ENCODE measurements at regions not wholly inside any gene's neighbourhood (a gene's known extent, or its start where the extent isn't known, plus 50 kb on each side); places are given as distances from the start of the nearest gene placed in this dataset.

DNA sequence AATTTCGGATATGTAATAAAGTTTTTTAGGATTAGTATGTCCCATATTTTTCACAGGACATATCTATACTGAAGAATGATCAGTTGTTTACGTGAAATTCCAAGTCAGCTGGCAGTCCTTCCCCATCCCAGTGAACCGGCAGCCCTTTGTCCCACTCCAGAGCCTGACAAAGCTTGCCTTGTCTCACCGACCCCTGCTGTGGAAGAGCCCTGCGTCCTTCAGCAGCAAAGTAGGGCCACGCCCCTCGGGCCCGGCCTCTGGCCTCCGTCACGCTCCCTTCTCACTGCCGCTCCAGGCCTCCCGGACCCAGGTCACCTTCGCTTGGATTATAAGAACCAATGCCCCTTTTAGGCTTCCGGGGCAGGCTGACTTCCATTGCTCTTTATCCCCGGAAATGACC lies 89.8 kb upstream of the TGIF1 start:
- DNase-seq = no peak

- DNase-seq = no peak
Measured at GRCh38 chr18:3367491-3368091, 82.4 kb upstream of the TGIF1 start.

DNA sequence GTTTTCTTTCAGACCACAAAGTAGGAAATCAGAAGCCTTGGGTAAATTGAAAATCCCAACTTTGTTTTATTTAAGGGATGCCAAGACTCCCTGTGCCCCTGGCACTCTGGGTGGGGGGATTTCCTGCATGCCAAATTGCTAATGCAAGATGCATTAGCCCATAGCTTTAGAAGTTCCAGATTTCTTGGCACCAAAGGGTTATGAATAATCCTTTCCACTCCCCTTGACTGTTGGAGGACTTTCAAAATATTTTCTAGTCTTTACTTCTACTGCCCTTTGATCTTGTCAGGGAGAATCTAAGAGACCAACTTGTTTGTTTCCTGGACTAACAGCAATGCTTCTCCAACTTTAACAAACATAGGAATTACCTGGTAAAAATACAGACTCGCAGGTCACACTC lies 81.8 kb upstream of the TGIF1 start:
- no peak for DNase-seq

- DNase-seq = no peak
Measured at GRCh38 chr18:3379685-3380084, 70.3 kb upstream of the TGIF1 start.

- DNase-seq = no peak
Measured at GRCh38 chr18:3380384-3380961, 69.5 kb upstream of the TGIF1 start.

GRCh38 chr18:3383381-3383915 lies 66.5 kb upstream of the TGIF1 start:
- DNase-seq = no peak

DNA sequence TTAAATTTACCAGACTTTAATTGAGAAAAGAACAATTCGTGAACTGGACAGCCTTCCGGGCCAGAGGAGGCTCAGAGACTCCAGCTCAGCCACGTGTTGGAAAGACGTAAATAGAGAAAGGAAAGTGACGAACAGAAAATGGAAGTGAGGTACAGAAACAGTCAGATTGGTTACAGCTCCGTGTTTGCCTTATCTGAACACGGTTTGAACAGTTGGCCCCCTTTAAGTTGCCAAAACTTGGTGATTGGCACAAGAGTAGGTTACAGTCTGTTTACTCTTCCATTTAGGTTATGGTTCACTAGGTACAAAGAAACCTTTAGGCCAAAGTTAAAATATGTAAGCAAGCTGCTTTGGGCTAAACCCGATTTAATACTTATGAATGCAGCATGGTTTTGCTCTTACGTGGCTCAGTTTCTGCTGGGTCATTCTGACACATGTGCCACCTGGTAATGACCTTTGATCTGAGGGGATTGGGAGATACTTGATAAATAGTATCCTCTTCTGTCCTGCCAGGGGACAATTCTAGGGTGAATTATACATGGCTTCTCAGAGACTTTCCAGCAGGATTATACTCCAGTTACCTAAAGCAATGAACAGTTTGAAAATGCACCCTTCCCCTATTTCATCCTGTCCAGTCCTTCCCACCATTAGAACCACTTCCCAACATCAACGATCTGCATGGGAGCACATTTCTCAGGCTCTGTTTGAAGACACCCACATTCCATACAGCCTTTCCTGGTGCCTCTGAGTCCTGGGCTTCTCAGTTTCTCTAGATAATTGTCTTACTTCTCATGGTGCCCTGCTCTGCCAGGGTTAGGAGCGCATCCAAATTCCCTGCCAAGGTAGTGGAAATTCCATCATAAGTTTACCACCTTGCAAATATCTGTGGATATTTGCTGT lies 65.1 kb upstream of the TGIF1 start:
- no peak for DNase-seq

- no peak for DNase-seq
Measured at GRCh38 chr18:3388323-3388722, 61.6 kb upstream of the TGIF1 start.

DNA sequence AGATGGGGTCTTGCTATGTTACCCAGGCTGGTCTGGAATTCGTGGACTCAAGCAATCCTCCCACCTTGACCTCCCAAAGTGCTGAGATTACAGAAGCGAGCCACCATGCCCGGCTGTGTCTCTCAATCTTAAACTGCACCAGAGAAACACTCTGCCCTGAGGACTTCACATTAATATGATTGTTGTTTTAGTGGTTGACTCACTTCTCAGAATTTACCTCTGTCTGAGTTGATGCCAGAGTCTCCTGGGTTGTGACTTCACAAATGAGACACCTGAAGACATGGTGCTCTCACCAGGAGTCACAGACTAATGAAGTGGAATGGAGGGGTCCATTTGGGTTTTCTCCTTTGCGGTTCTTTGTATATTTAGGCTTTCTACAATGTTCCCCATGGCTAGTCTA lies 61.0 kb upstream of the TGIF1 start:
- DNase-seq = no peak

DNA sequence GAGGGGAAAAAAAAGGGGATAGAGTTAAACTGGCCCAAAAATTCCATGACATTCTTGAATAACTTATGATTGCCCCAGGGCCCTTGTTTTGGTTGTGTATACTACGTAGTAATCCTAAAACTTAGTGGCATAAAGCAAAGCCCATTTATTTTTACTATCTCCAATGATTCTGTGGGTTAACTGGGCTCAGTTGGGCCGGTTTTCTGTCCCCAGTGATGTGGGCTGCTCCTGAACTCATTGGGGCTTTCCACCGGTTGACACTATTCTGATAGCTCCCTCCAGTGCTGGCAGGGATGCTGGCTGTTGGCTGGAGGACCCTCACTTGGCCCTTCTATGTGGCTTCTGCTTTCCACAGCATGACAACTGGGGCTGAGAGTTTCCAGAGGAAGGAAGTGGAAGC lies 60.0 kb upstream of the TGIF1 start:
- no peak for DNase-seq

GRCh38 chr18:3391704-3392466 lies 58.1 kb upstream of the TGIF1 start:
- no peak for DNase-seq

GRCh38 chr18:3392467-3392855 lies 57.5 kb upstream of the TGIF1 start:
- DNase-seq = no peak

DNA sequence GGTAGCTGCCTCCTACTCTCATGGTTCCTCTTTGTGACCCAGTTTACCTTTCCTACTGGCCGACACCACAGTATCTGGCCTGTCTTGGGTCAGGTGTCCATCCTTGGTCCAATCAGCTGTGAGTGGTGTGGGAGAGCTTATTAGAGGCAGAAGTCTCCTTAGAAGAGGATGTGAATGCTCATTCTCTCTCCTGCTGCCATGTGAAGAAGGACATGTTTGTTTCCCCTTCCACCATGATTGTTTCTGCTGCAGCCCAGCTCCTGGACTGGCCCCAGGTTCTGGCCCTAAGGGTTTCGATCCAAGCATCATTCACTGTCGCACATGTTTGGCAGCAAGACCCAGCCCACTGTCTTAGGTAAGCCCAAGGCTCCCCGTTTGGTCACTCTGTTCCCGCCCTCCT lies 55.3 kb upstream of the TGIF1 start:
- DNase-seq = no peak

DNA sequence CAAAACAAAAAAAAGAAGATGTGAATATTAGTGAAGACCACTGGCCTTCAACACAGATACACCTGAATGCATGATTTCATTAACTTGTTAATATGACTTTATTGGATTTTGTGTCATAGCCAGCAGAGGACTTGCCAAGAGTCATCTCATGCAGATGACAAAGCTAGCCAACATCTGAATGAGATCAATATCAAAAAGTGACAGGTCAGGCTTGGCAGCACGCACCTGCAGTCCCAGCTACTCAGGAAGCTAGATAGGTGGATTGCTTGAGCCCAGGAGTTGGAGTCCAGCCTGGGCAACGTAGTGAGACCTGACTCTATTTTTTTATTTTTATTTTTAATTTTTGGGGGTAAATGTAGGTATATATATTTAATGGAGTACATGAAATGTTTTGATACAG lies 54.5 kb upstream of the TGIF1 start:
- no peak for DNase-seq

DNA sequence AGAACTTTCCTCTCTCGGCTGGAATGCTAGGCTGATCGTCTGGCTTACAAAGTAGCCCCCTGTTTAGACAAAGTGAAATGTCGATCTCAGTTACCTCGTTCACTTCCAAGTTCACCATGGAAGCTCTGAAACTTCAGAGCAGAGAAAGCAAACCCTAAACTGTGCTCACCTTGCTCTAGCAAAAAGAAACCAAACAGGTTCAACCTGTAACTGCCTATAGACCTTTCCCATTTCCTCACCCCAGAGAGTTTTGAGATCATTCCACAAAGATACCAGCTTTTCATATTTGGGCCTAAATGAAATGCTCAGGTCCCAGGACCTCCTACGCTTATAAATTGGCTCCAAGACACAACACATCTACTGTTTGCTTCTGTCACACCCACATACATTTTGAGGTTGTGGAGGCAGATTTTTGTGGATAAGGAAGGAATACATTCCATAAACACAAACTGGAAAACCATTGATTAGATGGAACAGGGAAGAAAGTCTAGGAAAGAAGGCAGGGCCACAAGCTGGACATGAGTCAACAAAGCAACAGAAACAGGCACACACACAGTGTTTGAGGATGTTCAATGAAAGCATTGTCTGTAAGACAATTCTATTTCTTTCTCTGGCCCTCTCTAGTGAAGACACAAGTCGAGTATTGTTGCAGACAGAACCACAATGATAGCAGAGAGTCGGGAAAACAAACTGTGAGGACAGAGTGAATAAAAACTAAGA lies 52.8 kb upstream of the TGIF1 start:
- DNase-seq = no peak

DNA sequence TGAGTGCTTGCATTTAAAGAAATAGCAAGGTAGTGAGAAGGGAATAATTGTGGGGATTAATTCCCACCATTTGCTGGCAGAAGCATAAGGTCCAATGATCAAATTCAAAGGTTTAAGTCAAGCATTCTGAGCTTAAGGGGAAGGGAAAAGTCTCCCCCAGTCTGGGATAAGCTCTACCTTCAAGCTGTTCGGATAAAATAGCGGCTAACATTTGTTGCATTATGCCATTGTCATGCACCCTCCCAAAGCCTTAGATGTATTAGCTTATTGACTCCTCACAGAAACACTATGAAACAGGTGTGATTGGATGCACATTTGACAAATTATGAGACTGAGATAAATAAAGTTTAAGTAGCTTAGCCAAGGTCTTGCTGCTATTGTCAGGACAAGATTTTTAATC lies 52.2 kb upstream of the TGIF1 start:
- no peak for DNase-seq
